Erythroblast (primary cell): ENCODE measurements at regions not wholly inside any gene's neighbourhood (a gene's known extent, or its start where the extent isn't known, plus 50 kb on each side); places are given as distances from the start of the nearest gene placed in this dataset.

ENCODE experiments used
- GATA1 ChIP-seq: IDR thresholded peaks from 2 replicates; pipeline ENCODE4 v1.6.1; 2011; ENCODE audit warnings: low read depth, mild to moderate bottlenecking, control low read depth, low read length, moderate library complexity
- POLR2A ChIP-seq: IDR thresholded peaks from 2 replicates; pipeline ENCODE4 v1.6.1; 2011; ENCODE audit warnings: mild to moderate bottlenecking, low read length

DNA sequence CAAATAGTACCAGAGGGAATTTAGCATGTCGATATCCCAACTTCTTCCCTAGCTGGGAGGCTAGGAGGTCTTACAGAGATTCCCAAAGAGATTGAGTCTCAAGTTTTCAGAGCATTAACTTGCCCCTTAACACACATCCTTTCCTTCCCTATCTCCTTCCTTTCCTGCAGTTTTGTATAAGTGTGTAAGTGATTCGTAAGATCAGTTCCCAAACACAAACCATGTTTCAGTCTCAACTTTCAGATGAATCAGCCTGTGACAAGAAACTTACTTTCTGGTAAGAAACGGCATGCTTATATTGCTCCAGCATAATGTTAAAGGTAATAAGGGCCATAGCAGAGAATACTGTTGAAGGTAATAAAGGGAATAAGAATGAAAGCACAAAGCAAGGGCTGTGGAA is 472.2 kb downstream of the LIG4 start:
- TF ChIP-seq POLR2A (no peak), GATA1 (no peak)
